ENCODE measurements at regions not wholly inside any gene's neighbourhood (a gene's known extent, or its start where the extent isn't known, plus 50 kb on each side); places are given as distances from the start of the nearest gene placed in this dataset.

GRCh38 chr6:113636357-113636824 is 220.8 kb upstream of the MARCKS start:
- no peak for TF ChIP-seq CTCF (IDR thresholded peaks at IDR 0.05)
- no peak for TF ChIP-seq EP300 (IDR thresholded peaks at IDR 0.05)
- no peak for TF ChIP-seq POLR2A (IDR thresholded peaks at IDR 0.05; ENCODE audit: low read depth)
